ENCODE measurements at regions not wholly inside any gene's neighbourhood (a gene's known extent, or its start where the extent isn't known, plus 50 kb on each side); places are given as distances from the start of the nearest gene placed in this dataset.

DNA sequence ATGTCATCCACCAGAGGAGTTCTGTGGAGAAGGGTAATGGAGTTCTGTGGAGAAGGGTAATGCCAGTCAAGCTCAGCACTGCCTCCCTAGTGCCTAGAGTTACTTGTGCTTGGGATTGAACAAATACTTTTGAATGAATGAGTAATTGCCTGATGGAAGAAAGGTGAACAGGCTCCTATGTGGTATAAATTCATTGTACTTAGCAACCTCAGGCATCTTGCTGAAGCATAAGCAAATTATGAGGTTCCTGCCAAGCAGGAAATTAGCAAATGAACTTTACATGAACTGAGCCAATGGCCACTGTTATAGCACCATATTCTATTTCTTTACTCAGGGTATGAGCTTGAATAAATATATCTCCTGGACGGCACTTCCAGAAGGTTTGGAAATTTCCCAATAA is 1047.2 kb downstream of the SLC6A15 start:
- no peaks in the 10 kb centered on the region for H3K4me1 ChIP-seq
- no peaks in the 10 kb centered on the region for H3K36me3 ChIP-seq
- TF ChIP-seq, protein P1, sequence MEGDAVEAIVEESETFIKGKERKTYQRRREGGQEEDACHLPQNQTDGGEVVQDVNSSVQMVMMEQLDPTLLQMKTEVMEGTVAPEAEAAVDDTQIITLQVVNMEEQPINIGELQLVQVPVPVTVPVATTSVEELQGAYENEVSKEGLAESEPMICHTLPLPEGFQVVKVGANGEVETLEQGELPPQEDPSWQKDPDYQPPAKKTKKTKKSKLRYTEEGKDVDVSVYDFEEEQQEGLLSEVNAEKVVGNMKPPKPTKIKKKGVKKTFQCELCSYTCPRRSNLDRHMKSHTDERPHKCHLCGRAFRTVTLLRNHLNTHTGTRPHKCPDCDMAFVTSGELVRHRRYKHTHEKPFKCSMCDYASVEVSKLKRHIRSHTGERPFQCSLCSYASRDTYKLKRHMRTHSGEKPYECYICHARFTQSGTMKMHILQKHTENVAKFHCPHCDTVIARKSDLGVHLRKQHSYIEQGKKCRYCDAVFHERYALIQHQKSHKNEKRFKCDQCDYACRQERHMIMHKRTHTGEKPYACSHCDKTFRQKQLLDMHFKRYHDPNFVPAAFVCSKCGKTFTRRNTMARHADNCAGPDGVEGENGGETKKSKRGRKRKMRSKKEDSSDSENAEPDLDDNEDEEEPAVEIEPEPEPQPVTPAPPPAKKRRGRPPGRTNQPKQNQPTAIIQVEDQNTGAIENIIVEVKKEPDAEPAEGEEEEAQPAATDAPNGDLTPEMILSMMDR (IDR thresholded peaks at IDR 0.05; ENCODE audit: borderline replicate concordance) = no peak
- no peak overlapping the region for H3K27ac ChIP-seq (replicated peaks)
- intact Hi-C loops (cut with micrococcal nuclease) = no loop called here
- no peak overlapping the region for H3K4me3 ChIP-seq
- H3K27me3 ChIP-seq (ENCODE audit: low read depth) = no peaks in the 10 kb centered on the region
- H3K9me3 ChIP-seq (replicated peaks) = no peaks in the 10 kb centered on the region
- DNase-seq = no peak

DNA sequence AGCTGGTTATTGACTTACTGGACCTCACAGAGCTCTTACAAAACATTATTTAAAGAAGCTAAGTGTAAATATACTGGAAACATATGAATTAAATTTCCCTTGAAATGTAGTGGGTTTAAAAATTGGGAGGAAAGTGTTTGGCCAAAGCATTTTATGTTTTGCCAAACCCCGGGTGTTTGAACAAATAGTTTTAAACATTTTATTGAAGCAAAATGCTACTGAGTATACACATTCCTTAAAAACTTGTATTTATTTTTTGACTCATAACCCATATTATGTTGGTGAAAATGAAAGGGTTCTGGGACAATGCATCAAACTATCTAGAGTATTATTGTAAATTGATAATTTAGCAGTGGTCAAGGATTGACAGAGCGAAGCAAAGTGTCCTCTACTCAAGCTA is 1048.5 kb downstream of the SLC6A15 start:
- intact Hi-C loops (cut with micrococcal nuclease) = no loop called here
- Histone ChIP-seq H3K9me3 (replicated peaks) (no peaks in the 10 kb centered on the region), H3K4me3 (no peak overlapping the region), H3K36me3 (no peaks in the 10 kb centered on the region), H3K4me1 (no peaks in the 10 kb centered on the region), H3K27me3 (ENCODE audit: low read depth) (no peaks in the 10 kb centered on the region), H3K27ac (replicated peaks) (no peak overlapping the region)
- no peak for DNase-seq
- TF ChIP-seq, protein P1 (IDR thresholded peaks at IDR 0.05; ENCODE audit: borderline replicate concordance) = no peak

DNA sequence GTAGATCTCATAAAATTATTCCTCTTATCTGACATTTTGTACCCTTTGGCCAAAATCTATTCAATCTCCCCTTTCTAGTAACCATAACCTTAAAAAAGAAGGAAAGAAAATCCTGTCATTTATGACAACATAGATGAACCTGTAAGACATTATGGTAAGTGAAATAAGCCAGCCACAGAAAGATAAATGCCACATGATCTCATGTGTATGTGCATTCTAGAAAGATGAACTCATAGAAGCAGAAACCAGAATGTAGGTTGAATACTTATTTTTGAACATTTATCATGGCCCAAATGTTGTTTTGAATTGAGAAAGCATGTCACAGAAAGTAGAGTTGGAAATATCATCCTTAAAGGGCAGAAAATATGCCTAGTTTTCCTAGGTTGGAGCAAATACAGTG is 1053.6 kb downstream of the SLC6A15 start:
- no peaks in the 10 kb centered on the region for H3K27me3 ChIP-seq (ENCODE audit: low read depth)
- no peak for DNase-seq
- no peaks in the 10 kb centered on the region for H3K36me3 ChIP-seq
- TF ChIP-seq, protein P1 (IDR thresholded peaks at IDR 0.05; ENCODE audit: borderline replicate concordance) = no peak
- H3K27ac ChIP-seq (replicated peaks) = no peak overlapping the region
- no peaks in the 10 kb centered on the region for H3K4me1 ChIP-seq
- H3K4me3 ChIP-seq = no peak overlapping the region
- peaks cover 38% of the 10 kb centered on the region for H3K9me3 ChIP-seq (replicated peaks)
- intact Hi-C loops (cut with micrococcal nuclease) = no loop called here

DNA sequence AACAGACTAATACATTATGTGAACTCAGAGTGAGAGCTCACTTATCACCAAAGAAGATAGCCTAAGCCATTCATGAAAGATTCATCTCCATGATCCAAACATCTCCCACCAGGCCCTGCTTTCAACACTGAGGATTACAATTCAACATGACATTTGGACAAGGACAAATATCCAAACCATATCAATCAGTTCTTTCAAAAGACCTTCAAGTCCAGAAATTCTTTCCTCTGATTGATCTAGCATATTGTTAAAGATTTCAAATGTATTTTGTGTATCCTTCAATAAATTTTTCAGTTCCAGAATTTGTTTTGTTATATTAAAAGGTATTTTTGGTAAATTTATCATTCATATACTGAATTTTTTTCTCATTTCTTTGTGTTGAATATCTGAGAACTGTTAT is 1055.8 kb downstream of the SLC6A15 start:
- H3K36me3 ChIP-seq = no peaks in the 10 kb centered on the region
- no peaks in the 10 kb centered on the region for H3K4me1 ChIP-seq
- TF ChIP-seq, protein P1 (IDR thresholded peaks at IDR 0.05; ENCODE audit: borderline replicate concordance) = no peak
- no peaks in the 10 kb centered on the region for H3K27me3 ChIP-seq (ENCODE audit: low read depth)
- no peak for DNase-seq
- H3K4me3 ChIP-seq = no peak overlapping the region
- H3K9me3 ChIP-seq (replicated peaks) = peaks cover 42% of the 10 kb centered on the region
- no peak overlapping the region for H3K27ac ChIP-seq (replicated peaks)
- intact Hi-C loops (cut with micrococcal nuclease) = no loop called here

DNA sequence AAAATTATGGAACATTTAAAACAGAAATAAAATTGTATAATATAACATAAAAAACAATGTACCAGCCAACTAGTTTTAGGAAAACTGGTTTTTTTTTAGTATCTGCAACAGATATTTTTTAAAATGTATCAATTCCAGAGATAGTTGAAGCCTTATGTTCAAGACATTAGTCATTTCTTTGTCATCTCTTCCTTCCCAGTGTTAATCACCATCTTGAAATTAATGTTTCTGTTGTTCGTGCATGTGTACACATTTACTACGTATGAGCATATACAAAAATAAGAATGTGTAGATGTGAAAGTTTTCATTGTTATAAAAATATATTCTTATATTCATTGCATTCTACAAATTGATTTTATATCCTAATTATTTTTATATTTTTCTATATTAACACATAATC is 1062.1 kb downstream of the SLC6A15 start:
- Histone ChIP-seq H3K27me3 (ENCODE audit: low read depth) (no peaks in the 10 kb centered on the region), H3K4me1 (no peaks in the 10 kb centered on the region), H3K36me3 (no peaks in the 10 kb centered on the region), H3K4me3 (no peak overlapping the region), H3K9me3 (replicated peaks) (peaks cover 11% of the 10 kb centered on the region), H3K27ac (replicated peaks) (no peak overlapping the region)
- no peak for DNase-seq
- intact Hi-C loops (cut with micrococcal nuclease) = no loop called here
- TF ChIP-seq, protein P1 (IDR thresholded peaks at IDR 0.05; ENCODE audit: borderline replicate concordance) = no peak

DNA sequence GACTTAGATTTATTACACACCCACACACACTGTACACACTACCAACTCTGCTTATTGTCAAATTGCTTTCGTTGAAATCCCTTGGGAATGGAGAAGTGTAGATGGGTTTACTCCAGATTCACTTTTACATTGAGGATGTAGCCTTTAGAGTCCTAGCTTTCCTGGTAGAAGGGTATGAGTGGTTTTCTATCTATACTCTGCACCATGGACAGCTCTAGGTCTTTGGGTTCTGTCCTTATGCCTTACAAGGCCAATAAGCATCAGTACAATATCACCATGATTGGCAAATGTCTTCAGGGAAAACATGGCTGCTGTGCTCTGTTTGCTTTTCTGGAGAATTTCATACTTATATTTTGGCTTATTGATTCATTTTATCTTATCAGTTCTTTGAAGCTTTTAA is 1063.9 kb downstream of the SLC6A15 start:
- Histone ChIP-seq H3K36me3 (no peaks in the 10 kb centered on the region), H3K27ac (replicated peaks) (no peak overlapping the region), H3K27me3 (ENCODE audit: low read depth) (no peaks in the 10 kb centered on the region), H3K4me1 (no peaks in the 10 kb centered on the region), H3K4me3 (no peak overlapping the region), H3K9me3 (replicated peaks) (peaks cover 4% of the 10 kb centered on the region)
- intact Hi-C loops (cut with micrococcal nuclease) = no loop called here
- TF ChIP-seq, protein P1 (IDR thresholded peaks at IDR 0.05; ENCODE audit: borderline replicate concordance) = no peak
- DNase-seq = no peak
